ENCODE measurements at regions not wholly inside any gene's neighbourhood (a gene's known extent, or its start where the extent isn't known, plus 50 kb on each side); places are given as distances from the start of the nearest gene placed in this dataset.
"Not testable (repeated sequence)": the region's sequence is repeated elsewhere in the genome, so short reads cannot be mapped to it uniquely, and the experiment has no call there.

- H3K36me3 Mint-ChIP-seq (ENCODE audit: low read depth), result no peaks in the 10 kb centered on the region
- no peak overlapping the region for H3K4me3 Mint-ChIP-seq
- POLR2A ChIA-PET, result interaction anchor here (0.6 kb wide), 1 partner anchor 303 kb away, joined by 3 read pairs; no protein-coding TSS in a partner anchor
- CTCF ChIA-PET, result no interaction called here
- H3K27ac Mint-ChIP-seq, result no peak overlapping the region
- peaks cover 6% of the 10 kb centered on the region for H3K4me1 Mint-ChIP-seq
- peaks cover 5% of the 10 kb centered on the region for H3K9me3 Mint-ChIP-seq (ENCODE audit: low read depth)
- ATAC-seq, result no peak
- DNase-seq, result no peak
- H3K27me3 Mint-ChIP-seq, result no peaks in the 10 kb centered on the region
- intact Hi-C loops (cut with DNase I, micrococcal nuclease), result no loop called here
These were observed 252.4 kb upstream of the B3GALT2 start for GRCh38 chr1:193438771-193439170.

GRCh38 chr1:193438312-193438711 is 251.9 kb upstream of the B3GALT2 start:
- ChIA-PET CTCF (no interaction called here), POLR2A (no interaction called here)
- peaks cover 9% of the 10 kb centered on the region for H3K9me3 Mint-ChIP-seq (ENCODE audit: low read depth)
- no peak overlapping the region for H3K4me3 Mint-ChIP-seq
- intact Hi-C loops (cut with DNase I, micrococcal nuclease), result no loop called here
- peaks cover 4% of the 10 kb centered on the region for H3K36me3 Mint-ChIP-seq (ENCODE audit: low read depth)
- DNase-seq (no peak), ATAC-seq (no peak)
- H3K4me1 Mint-ChIP-seq, result peaks cover 6% of the 10 kb centered on the region
- H3K27me3 Mint-ChIP-seq, result no peaks in the 10 kb centered on the region
- H3K27ac Mint-ChIP-seq, result no peak overlapping the region

GRCh38 chr1:193437785-193438184 is 251.4 kb upstream of the B3GALT2 start:
- Mint-ChIP-seq H3K4me3 (no peak overlapping the region), H3K27me3 (no peaks in the 10 kb centered on the region), H3K9me3 (ENCODE audit: low read depth) (peaks cover 14% of the 10 kb centered on the region), H3K36me3 (ENCODE audit: low read depth) (peaks cover 6% of the 10 kb centered on the region), H3K4me1 (peaks cover 6% of the 10 kb centered on the region), H3K27ac (no peak overlapping the region)
- intact Hi-C loops (cut with DNase I, micrococcal nuclease), result no loop called here
- ChIA-PET CTCF (no interaction called here), POLR2A (no interaction called here)
- no peak for ATAC-seq
- DNase-seq, result no peak

GRCh38 chr1:193437333-193437732 is 250.9 kb upstream of the B3GALT2 start:
- H3K27me3 Mint-ChIP-seq; intact Hi-C loops (cut with DNase I, micrococcal nuclease); H3K36me3 Mint-ChIP-seq (ENCODE audit: low read depth); H3K4me1 Mint-ChIP-seq; H3K27ac Mint-ChIP-seq; POLR2A ChIA-PET; CTCF ChIA-PET; H3K4me3 Mint-ChIP-seq; DNase-seq; ATAC-seq: not testable (repeated sequence)
- peaks cover 16% of the 10 kb centered on the region for H3K9me3 Mint-ChIP-seq (ENCODE audit: low read depth)

GRCh38 chr1:193435781-193436180 is 249.4 kb upstream of the B3GALT2 start:
- no peaks in the 10 kb centered on the region for H3K27me3 Mint-ChIP-seq
- no peak overlapping the region for H3K4me3 Mint-ChIP-seq
- POLR2A ChIA-PET, result no interaction called here
- DNase-seq (no peak), ATAC-seq (no peak)
- H3K36me3 Mint-ChIP-seq (ENCODE audit: low read depth), result peaks cover 6% of the 10 kb centered on the region
- no peak overlapping the region for H3K27ac Mint-ChIP-seq
- peaks cover 21% of the 10 kb centered on the region for H3K9me3 Mint-ChIP-seq (ENCODE audit: low read depth)
- H3K4me1 Mint-ChIP-seq, result peaks cover 6% of the 10 kb centered on the region
- intact Hi-C loops (cut with DNase I, micrococcal nuclease), result no loop called here
- CTCF ChIA-PET, result interaction anchor here (0.6 kb wide), 1 partner anchor 80 kb away, joined by 3 read pairs; no protein-coding TSS in a partner anchor

- Mint-ChIP-seq H3K9me3 (ENCODE audit: low read depth) (peaks cover 21% of the 10 kb centered on the region), H3K27ac (no peak overlapping the region), H3K36me3 (ENCODE audit: low read depth) (peaks cover 6% of the 10 kb centered on the region), H3K4me1 (peaks cover 6% of the 10 kb centered on the region), H3K4me3 (no peak overlapping the region), H3K27me3 (no peaks in the 10 kb centered on the region)
- DNase-seq (no peak), ATAC-seq (peak; percentile 39)
- intact Hi-C loops (cut with DNase I, micrococcal nuclease), result no loop called here
- ChIA-PET CTCF (interaction anchor here (1.0 kb wide), 1 partner anchor 25 kb away, joined by 3 read pairs; no protein-coding TSS in a partner anchor), POLR2A (no interaction called here)
These were observed 247.9 kb upstream of the B3GALT2 start for GRCh38 chr1:193434319-193434718.

- DNase-seq, result no peak
- ATAC-seq, result no peak
- H3K27ac Mint-ChIP-seq, result no peak overlapping the region
- peaks cover 6% of the 10 kb centered on the region for H3K4me1 Mint-ChIP-seq
- intact Hi-C loops (cut with DNase I, micrococcal nuclease), result no loop called here
- H3K36me3 Mint-ChIP-seq (ENCODE audit: low read depth), result peaks cover 6% of the 10 kb centered on the region
- H3K4me3 Mint-ChIP-seq, result no peak overlapping the region
- ChIA-PET CTCF (no interaction called here), POLR2A (no interaction called here)
- peaks cover 21% of the 10 kb centered on the region for H3K9me3 Mint-ChIP-seq (ENCODE audit: low read depth)
- H3K27me3 Mint-ChIP-seq, result no peaks in the 10 kb centered on the region
These were observed 247.2 kb upstream of the B3GALT2 start for GRCh38 chr1:193433599-193433998.

- Mint-ChIP-seq H3K27ac (no peak overlapping the region), H3K9me3 (ENCODE audit: low read depth) (peaks cover 21% of the 10 kb centered on the region), H3K36me3 (ENCODE audit: low read depth) (peaks cover 6% of the 10 kb centered on the region), H3K4me1 (peaks cover 6% of the 10 kb centered on the region), H3K27me3 (no peaks in the 10 kb centered on the region), H3K4me3 (no peak overlapping the region)
- intact Hi-C loops (cut with DNase I, micrococcal nuclease), result no loop called here
- DNase-seq (no peak), ATAC-seq (no peak)
- ChIA-PET POLR2A (no interaction called here), CTCF (no interaction called here)
These were observed 246.7 kb upstream of the B3GALT2 start for GRCh38 chr1:193432979-193433587.

- DNase-seq, result no peak
- no peaks in the 10 kb centered on the region for H3K4me1 Mint-ChIP-seq
- H3K9me3 Mint-ChIP-seq (ENCODE audit: low read depth), result peaks cover 21% of the 10 kb centered on the region
- ChIA-PET CTCF (no interaction called here), POLR2A (no interaction called here)
- intact Hi-C loops (cut with DNase I, micrococcal nuclease), result no loop called here
- ATAC-seq, result no peak
- no peaks in the 10 kb centered on the region for H3K27me3 Mint-ChIP-seq
- no peak overlapping the region for H3K4me3 Mint-ChIP-seq
- peaks cover 6% of the 10 kb centered on the region for H3K36me3 Mint-ChIP-seq (ENCODE audit: low read depth)
- H3K27ac Mint-ChIP-seq, result no peak overlapping the region
These were observed 245.0 kb upstream of the B3GALT2 start for GRCh38 chr1:193431265-193431977.

GRCh38 chr1:193427524-193427923 is 241.1 kb upstream of the B3GALT2 start:
- ChIA-PET POLR2A (no interaction called here), CTCF (no interaction called here)
- Mint-ChIP-seq H3K27me3 (no peaks in the 10 kb centered on the region), H3K4me3 (no peak overlapping the region), H3K4me1 (no peaks in the 10 kb centered on the region), H3K9me3 (ENCODE audit: low read depth) (peaks cover 5% of the 10 kb centered on the region), H3K36me3 (ENCODE audit: low read depth) (no peaks in the 10 kb centered on the region), H3K27ac (no peak overlapping the region)
- DNase-seq (no peak), ATAC-seq (no peak)
- intact Hi-C loops (cut with DNase I, micrococcal nuclease), result no loop called here

GRCh38 chr1:193426061-193426460 is 239.6 kb upstream of the B3GALT2 start:
- DNase-seq, result no peak
- CTCF ChIA-PET, result interaction anchor here (0.8 kb wide), 1 partner anchor 18 kb away, joined by 3 read pairs; no protein-coding TSS in a partner anchor
- Mint-ChIP-seq H3K4me1 (no peaks in the 10 kb centered on the region), H3K9me3 (ENCODE audit: low read depth) (no peaks in the 10 kb centered on the region), H3K36me3 (ENCODE audit: low read depth) (no peaks in the 10 kb centered on the region), H3K27ac (no peak overlapping the region), H3K4me3 (no peak overlapping the region), H3K27me3 (no peaks in the 10 kb centered on the region)
- intact Hi-C loops (cut with DNase I, micrococcal nuclease), result no loop called here
- POLR2A ChIA-PET, result no interaction called here
- no peak for ATAC-seq

- intact Hi-C loops (cut with DNase I, micrococcal nuclease), result no loop called here
- Mint-ChIP-seq H3K9me3 (ENCODE audit: low read depth) (no peaks in the 10 kb centered on the region), H3K27ac (no peak overlapping the region), H3K4me1 (peaks cover 32% of the 10 kb centered on the region), H3K4me3 (no peak overlapping the region), H3K27me3 (no peaks in the 10 kb centered on the region), H3K36me3 (ENCODE audit: low read depth) (no peaks in the 10 kb centered on the region)
- POLR2A ChIA-PET, result no interaction called here
- DNase-seq (no peak), ATAC-seq (no peak)
- CTCF ChIA-PET, result no interaction called here
These were observed 235.1 kb upstream of the B3GALT2 start for GRCh38 chr1:193421487-193421886.
